MCF 10A (cell line): ENCODE measurements at regions not wholly inside any gene's neighbourhood (a gene's known extent, or its start where the extent isn't known, plus 50 kb on each side); places are given as distances from the start of the nearest gene placed in this dataset.

Experiments
- BruUV-seq: library from RNA; stranded (reverse); fragments of 400-500 nt; replicated peaks from 2 replicates; lab custom pipeline; 2021; lab: Mats Ljungman, UMichigan
- CTCF ChIA-PET: fragments of 300-600 bp; sonication (Branson Sonifier 250); formaldehyde crosslinking; extraction: SDS; loops from one replicate; lab custom pipeline; 2021; ENCODE audit warnings: antibody characterized with exemption, inconsistent platforms; lab: Yijun Ruan, JAX
- POLR2A ChIA-PET: fragments of 300-600, 350-650 bp; sonication (Branson Sonifier 250); formaldehyde crosslinking; extraction: SDS; loops from one replicate; lab custom pipeline; 2020; ENCODE audit warnings: antibody characterized with exemption, inconsistent platforms; lab: Yijun Ruan, JAX
- DNase-seq: peaks from one replicate; pipeline ENCODE4 v3.0.0-alpha.2; 2018; ENCODE audit not compliant: unreplicated experiment
- H3K27ac Mint-ChIP-seq: one replicate; pipeline ENCODE4 v1.8.0; 2022; ENCODE audit warnings: mild to moderate bottlenecking, low read depth, mixed read lengths; ENCODE audit not compliant: unreplicated experiment
- H3K27me3 Mint-ChIP-seq: one replicate; pipeline ENCODE4 v1.8.0; 2022; ENCODE audit warnings: mixed read lengths; ENCODE audit not compliant: insufficient read depth, unreplicated experiment
- H3K36me3 Mint-ChIP-seq: one replicate; pipeline ENCODE4 v1.8.0; 2022; ENCODE audit warnings: mild to moderate bottlenecking, moderate library complexity, mixed read lengths; ENCODE audit not compliant: insufficient read depth, unreplicated experiment
- H3K4me1 Mint-ChIP-seq: one replicate; pipeline ENCODE4 v1.8.0; 2022; ENCODE audit warnings: mixed read lengths; ENCODE audit not compliant: insufficient read depth, unreplicated experiment
- H3K4me3 Mint-ChIP-seq: one replicate; pipeline ENCODE4 v1.8.0; 2022; ENCODE audit warnings: mild to moderate bottlenecking, moderate library complexity, mixed read lengths; ENCODE audit not compliant: unreplicated experiment
- H3K9me3 Mint-ChIP-seq: one replicate; pipeline ENCODE4 v1.8.0; 2022; ENCODE audit warnings: mixed read lengths; ENCODE audit not compliant: unreplicated experiment
- intact Hi-C: fragments of 100-400 bp; cut with micrococcal nuclease; formaldehyde crosslinking; loops from 2 replicates; pipeline ENCODE4 v1.14.1; 2022
- TF ChIP-seq, protein P1 (sequence below): fragments of 200-600 bp; IDR thresholded peaks from one replicate; pipeline ENCODE4 v1.8.0; 2022; ENCODE audit warnings: antibody characterized with exemption, mild to moderate bottlenecking; ENCODE audit not compliant: unreplicated experiment

DNA sequence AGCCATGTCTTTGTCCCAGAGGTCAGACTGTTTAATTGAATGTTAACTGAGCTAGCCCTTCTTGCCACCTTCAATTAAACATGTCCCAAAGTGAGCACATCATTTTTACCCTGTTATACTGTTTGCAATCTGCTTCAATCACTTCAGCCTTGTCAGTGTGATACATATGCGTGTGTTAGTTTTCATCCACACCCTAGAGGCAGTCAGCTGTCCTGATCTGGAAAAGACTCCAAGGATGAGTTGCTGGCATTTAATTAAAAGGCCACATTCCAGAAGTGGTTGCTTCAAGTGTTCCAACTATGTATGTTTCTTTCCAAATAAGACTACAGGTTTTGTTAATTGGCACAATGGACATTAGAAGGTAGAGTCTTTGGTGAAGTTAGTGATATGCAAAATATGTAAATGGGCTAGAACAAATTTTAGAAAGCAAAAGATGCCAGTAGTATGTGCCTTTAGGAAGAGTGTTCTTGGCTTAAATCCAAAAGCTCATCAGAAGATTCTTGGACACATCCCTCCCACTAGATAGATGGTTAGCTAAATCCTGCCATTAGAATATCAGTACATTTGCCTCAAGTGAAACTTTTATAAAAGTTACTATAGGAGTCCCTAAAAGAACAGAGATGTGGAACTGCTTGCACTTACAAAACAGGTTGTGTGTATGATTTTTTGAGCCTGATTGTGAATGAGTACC lies 79.5 kb upstream of the SLIT2 start:
- Mint-ChIP-seq H3K27ac (no peak overlapping the region), H3K9me3 (no peaks in the 10 kb centered on the region), H3K27me3 (no peaks in the 10 kb centered on the region), H3K4me3 (no peak overlapping the region), H3K36me3 (no peaks in the 10 kb centered on the region), H3K4me1 (no peaks in the 10 kb centered on the region)
- POLR2A ChIA-PET = no interaction called here
- no TSS peak for BruUV-seq
- intact Hi-C loops = no loop called here
- CTCF ChIA-PET = interaction anchor here (0.5 to 0.6 kb wide), 3 partner anchors 365 to 677 kb away, joined by 3 read pairs; no protein-coding TSS in a partner anchor
- TF ChIP-seq, protein P1, sequence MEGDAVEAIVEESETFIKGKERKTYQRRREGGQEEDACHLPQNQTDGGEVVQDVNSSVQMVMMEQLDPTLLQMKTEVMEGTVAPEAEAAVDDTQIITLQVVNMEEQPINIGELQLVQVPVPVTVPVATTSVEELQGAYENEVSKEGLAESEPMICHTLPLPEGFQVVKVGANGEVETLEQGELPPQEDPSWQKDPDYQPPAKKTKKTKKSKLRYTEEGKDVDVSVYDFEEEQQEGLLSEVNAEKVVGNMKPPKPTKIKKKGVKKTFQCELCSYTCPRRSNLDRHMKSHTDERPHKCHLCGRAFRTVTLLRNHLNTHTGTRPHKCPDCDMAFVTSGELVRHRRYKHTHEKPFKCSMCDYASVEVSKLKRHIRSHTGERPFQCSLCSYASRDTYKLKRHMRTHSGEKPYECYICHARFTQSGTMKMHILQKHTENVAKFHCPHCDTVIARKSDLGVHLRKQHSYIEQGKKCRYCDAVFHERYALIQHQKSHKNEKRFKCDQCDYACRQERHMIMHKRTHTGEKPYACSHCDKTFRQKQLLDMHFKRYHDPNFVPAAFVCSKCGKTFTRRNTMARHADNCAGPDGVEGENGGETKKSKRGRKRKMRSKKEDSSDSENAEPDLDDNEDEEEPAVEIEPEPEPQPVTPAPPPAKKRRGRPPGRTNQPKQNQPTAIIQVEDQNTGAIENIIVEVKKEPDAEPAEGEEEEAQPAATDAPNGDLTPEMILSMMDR = no peak
- no peak for DNase-seq

DNA sequence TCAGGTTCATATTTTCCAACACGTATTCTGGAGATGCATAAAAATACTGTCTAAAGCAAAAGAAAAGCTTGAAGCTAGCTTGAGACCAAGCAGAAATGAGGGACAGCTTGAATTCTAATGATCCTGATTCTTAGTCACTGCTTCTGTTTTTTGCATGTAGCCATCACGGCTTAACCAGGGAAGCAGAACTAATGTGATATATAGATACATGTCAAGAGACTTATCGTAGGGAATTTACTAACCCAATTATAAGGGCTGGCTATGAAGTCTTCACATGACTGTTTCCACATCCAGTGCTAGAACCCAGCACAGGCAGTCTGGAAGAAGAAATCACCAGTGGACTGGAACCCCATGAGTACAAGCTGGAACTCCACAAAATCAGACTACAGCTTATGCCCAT lies 85.2 kb upstream of the SLIT2 start:
- ChIA-PET CTCF (interaction anchor here (0.7 kb wide), 1 partner anchor 1309 kb away, joined by 3 read pairs; no protein-coding TSS in a partner anchor), POLR2A (no interaction called here)
- no peak for DNase-seq
- no peaks in the 10 kb centered on the region for H3K27me3 Mint-ChIP-seq
- no peak overlapping the region for H3K27ac Mint-ChIP-seq
- H3K4me1 Mint-ChIP-seq = no peaks in the 10 kb centered on the region
- TF ChIP-seq, protein P1 = no peak
- no peaks in the 10 kb centered on the region for H3K36me3 Mint-ChIP-seq
- no peaks in the 10 kb centered on the region for H3K9me3 Mint-ChIP-seq
- intact Hi-C loops = no loop called here
- H3K4me3 Mint-ChIP-seq = no peak overlapping the region
- no TSS peak for BruUV-seq

DNA sequence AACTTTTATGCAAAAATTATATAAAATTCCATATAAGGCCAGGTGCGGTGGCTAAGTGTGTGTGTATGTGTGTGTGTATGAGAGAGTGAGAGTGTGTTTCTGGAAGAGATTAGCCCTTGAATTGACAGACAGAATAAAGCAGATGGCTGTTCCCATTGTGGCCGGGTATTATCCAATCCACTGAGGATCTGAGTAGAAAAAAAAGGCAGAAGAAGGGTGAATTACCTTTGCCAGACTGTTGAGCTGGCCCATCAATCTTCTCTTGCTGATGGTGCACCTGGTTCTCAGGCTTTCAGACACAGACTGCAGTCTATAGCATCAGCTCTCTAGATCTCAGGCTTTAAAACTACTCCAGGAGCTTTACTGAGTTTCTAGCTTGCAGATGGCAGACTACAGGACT lies 92.2 kb upstream of the SLIT2 start:
- ChIA-PET CTCF (no interaction called here), POLR2A (no interaction called here)
- intact Hi-C loops = no loop called here
- no peak for DNase-seq
- Mint-ChIP-seq H3K27ac (no peak overlapping the region), H3K27me3 (no peaks in the 10 kb centered on the region), H3K4me1 (no peaks in the 10 kb centered on the region), H3K36me3 (no peaks in the 10 kb centered on the region), H3K9me3 (peaks cover 9% of the 10 kb centered on the region), H3K4me3 (no peak overlapping the region)
- TF ChIP-seq, protein P1 = no peak
- BruUV-seq = no TSS peak

DNA sequence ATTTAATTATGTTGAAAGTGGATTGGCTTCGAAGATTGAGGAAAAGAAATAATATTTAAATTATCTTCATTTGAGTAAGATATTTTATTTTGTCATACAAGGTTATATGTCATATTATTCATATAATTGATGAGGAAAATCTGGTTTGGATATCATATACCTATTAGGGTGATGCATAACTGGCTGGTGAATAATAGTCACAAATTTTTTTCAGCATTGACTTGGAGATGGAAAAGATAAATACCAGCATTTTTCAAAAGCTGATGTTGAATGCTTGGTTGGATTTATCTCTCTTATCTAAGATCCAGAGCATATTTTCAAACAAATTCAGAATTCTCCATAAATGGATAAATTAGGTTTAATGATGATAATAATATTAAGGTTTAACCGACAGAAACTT lies 93.5 kb upstream of the SLIT2 start:
- Mint-ChIP-seq H3K4me3 (no peak overlapping the region), H3K27me3 (no peaks in the 10 kb centered on the region), H3K4me1 (no peaks in the 10 kb centered on the region), H3K9me3 (peaks cover 9% of the 10 kb centered on the region), H3K36me3 (no peaks in the 10 kb centered on the region), H3K27ac (no peak overlapping the region)
- TF ChIP-seq, protein P1 = no peak
- intact Hi-C loops = no loop called here
- no peak for DNase-seq
- BruUV-seq = no TSS peak
- ChIA-PET CTCF (no interaction called here), POLR2A (no interaction called here)
